ENCODE measurements at regions not wholly inside any gene's neighbourhood (a gene's known extent, or its start where the extent isn't known, plus 50 kb on each side); places are given as distances from the start of the nearest gene placed in this dataset.
A peak's percentile ranks its signal among the peaks of the same experiment; 100 is the strongest.

GRCh38 chr10:70991140-70992124 lies 103.1 kb upstream of the PCBD1 start (continued):
- no peak for TF ChIP-seq ZNF274 (IDR thresholded peaks at IDR 0.05; ENCODE audit: low read depth, low read length)
- TF ChIP-seq FOSL1 (IDR thresholded peaks at IDR 0.05; ENCODE audit: low read depth) = no peak
- TF ChIP-seq EZH2phosphoT487 (IDR thresholded peaks at IDR 0.05; ENCODE audit: borderline replicate concordance) = no peak

GRCh38 chr10:70992436-70992835 lies 104.1 kb upstream of the PCBD1 start:
- H3K36me3 ChIP-seq (ENCODE audit: control insufficient read depth in 1 of 2, insufficient read depth in 2 of 2, low read length in 2 of 2) = no peaks in the 10 kb centered on the region
- no peak overlapping the region for H3K27ac ChIP-seq (ENCODE audit: low read depth, low read length)
- ATAC-seq = no peak
- POLR2A ChIA-PET = no interaction called here
- no peak overlapping the region for H2AFZ ChIP-seq (ENCODE audit: low read depth, low read length, poor library complexity, severe bottlenecking)
- H3K79me2 ChIP-seq (ENCODE audit: insufficient read depth, low read length) = no peaks in the 10 kb centered on the region
- H3K4me2 ChIP-seq (ENCODE audit: low read length) = no peak overlapping the region
- no peaks in the 10 kb centered on the region for H4K20me1 ChIP-seq (ENCODE audit: insufficient read depth)
- peaks cover 23% of the 10 kb centered on the region for H3K27me3 ChIP-seq (ENCODE audit: insufficient read depth, low read length)
- H3K4me3 ChIP-seq (replicated peaks in 1 of 2; ENCODE audit: low read depth in 1 of 2, low read length in 2 of 2) = no peak overlapping the region
- no peak for DNase-seq (ENCODE audit: low read depth, low spot score)
- CTCF ChIA-PET = no interaction called here
- no peaks in the 10 kb centered on the region for H3K4me1 ChIP-seq (ENCODE audit: control insufficient read depth in 1 of 2, insufficient read depth in 2 of 2, low read length in 2 of 2)
- RAD21 ChIA-PET (ENCODE audit: low non-redundant PET in 1 of 2, low total read pairs in 2 of 2, uncharacterized antibody in 2 of 2, unreplicated experiment in 2 of 2) = no interaction called here
- no peak overlapping the region for H3K9ac ChIP-seq (ENCODE audit: low read length)
- BruUV-seq (replicated peaks) = no TSS peak
- no peaks in the 10 kb centered on the region for H3K9me2 ChIP-seq (ENCODE audit: insufficient read depth)
- intact Hi-C loops (cut with micrococcal nuclease) = no loop called here
- H3K9me3 ChIP-seq (ENCODE audit: control insufficient read depth in 1 of 2, insufficient read depth in 1 of 2, low read depth in 1 of 2, low read length in 2 of 2) = no peaks in the 10 kb centered on the region
- TF ChIP-seq ZNF274 (IDR thresholded peaks at IDR 0.05; ENCODE audit: low read depth, low read length) (no peak), CEBPB (IDR thresholded peaks at IDR 0.05; ENCODE audit: low read depth) (no peak), YY1 (IDR thresholded peaks at IDR 0.05; ENCODE audit: extremely low read depth, insufficient replicate concordance, low read depth, low read length) (no peak), CBX3 (IDR thresholded peaks at IDR 0.05; ENCODE audit: low read depth) (no peak), FOSL1 (IDR thresholded peaks at IDR 0.05; ENCODE audit: low read depth) (no peak), SRF (IDR thresholded peaks at IDR 0.05; ENCODE audit: low read depth) (no peak)

- TF ChIP-seq CTCF (IDR thresholded peaks at IDR 0.05 in 2 of 3, conservative IDR thresholded peaks at IDR 0.05 in 1 of 3; ENCODE audit: borderline replicate concordance in 1 of 3, insufficient read depth in 1 of 3, low read depth in 2 of 3, low read length in 2 of 3) (peak in 2 of 3 experiments; percentile 9 to 17; a peak in 1 of 6 replicates), POLR2A (IDR thresholded peaks at IDR 0.05; ENCODE audit: borderline replicate concordance, extremely low read depth, insufficient read depth, insufficient read length) (no peak), JUND (IDR thresholded peaks at IDR 0.05) (no peak), SRF (IDR thresholded peaks at IDR 0.05; ENCODE audit: low read depth) (no peak), YY1 (IDR thresholded peaks at IDR 0.05; ENCODE audit: extremely low read depth, insufficient replicate concordance, low read depth, low read length) (no peak)
- Histone ChIP-seq H3K4me1 (ENCODE audit: control insufficient read depth in 1 of 2, insufficient read depth in 2 of 2, low read length in 2 of 2) (no peaks in the 10 kb centered on the region), H3K4me2 (ENCODE audit: low read length) (no peak overlapping the region), H3K9ac (ENCODE audit: low read length) (no peak overlapping the region), H3K36me3 (ENCODE audit: control insufficient read depth in 1 of 2, insufficient read depth in 2 of 2, low read length in 2 of 2) (no peaks in the 10 kb centered on the region), H3K27me3 (ENCODE audit: insufficient read depth, low read length) (peaks cover 23% of the 10 kb centered on the region), H2AFZ (ENCODE audit: low read depth, low read length, poor library complexity, severe bottlenecking) (no peak overlapping the region), H3K27ac (ENCODE audit: low read depth, low read length) (no peak overlapping the region), H3K9me2 (ENCODE audit: insufficient read depth) (no peaks in the 10 kb centered on the region), H4K20me1 (ENCODE audit: insufficient read depth) (no peaks in the 10 kb centered on the region), H3K79me2 (ENCODE audit: insufficient read depth, low read length) (no peaks in the 10 kb centered on the region), H3K9me3 (ENCODE audit: control insufficient read depth in 1 of 2, insufficient read depth in 1 of 2, low read depth in 1 of 2, low read length in 2 of 2) (no peaks in the 10 kb centered on the region), H3K4me3 (replicated peaks in 1 of 2; ENCODE audit: low read depth in 1 of 2, low read length in 2 of 2) (no peak overlapping the region)
- ChIA-PET POLR2A (no interaction called here), CTCF (no interaction called here), RAD21 (ENCODE audit: low non-redundant PET in 1 of 2, low total read pairs in 2 of 2, uncharacterized antibody in 2 of 2, unreplicated experiment in 2 of 2) (no interaction called here)
- intact Hi-C loops (cut with micrococcal nuclease) = no loop called here
- DNase-seq (ENCODE audit: low read depth, low spot score) (no peak), ATAC-seq (peak; percentile 88)
- BruUV-seq (replicated peaks) = no TSS peak
These were observed 104.7 kb upstream of the PCBD1 start for GRCh38 chr10:70993051-70993450.

All from HCT116 (cell line).